ENCODE measurements at regions not wholly inside any gene's neighbourhood (a gene's known extent, or its start where the extent isn't known, plus 50 kb on each side); places are given as distances from the start of the nearest gene placed in this dataset.

- Histone ChIP-seq H2BK120ac (ENCODE audit: low read depth, low read length) (no peak overlapping the region), H3K27ac (ENCODE audit: insufficient read depth, low read length) (no peak overlapping the region), H3K4me1 (ENCODE audit: control insufficient read depth, insufficient read depth, low read length) (peaks cover 7% of the 10 kb centered on the region; the same call in 1 of the 2 replicates), H2BK20ac (ENCODE audit: low read depth, low read length) (no peak overlapping the region), H4K8ac (ENCODE audit: low read depth in 2 of 2, low read length in 2 of 2) (no peak overlapping the region), H4K91ac (ENCODE audit: insufficient read depth, low read depth, low read length) (no peak overlapping the region), H3K14ac (replicated peaks; ENCODE audit: low read depth, low read length) (no peak overlapping the region), H3K4me2 (ENCODE audit: low read depth, low read length) (no peak overlapping the region), H3K9ac (ENCODE audit: low read depth, low read length) (no peak overlapping the region), H3K36me3 (ENCODE audit: control insufficient read depth, insufficient read depth, low read length) (no peaks in the 10 kb centered on the region), H2BK5ac (ENCODE audit: low read depth, low read length, poor library complexity, severe bottlenecking) (no peak overlapping the region), H2AK5ac (ENCODE audit: low read depth, low read length) (no peak overlapping the region), H2AK9ac (replicated peaks; ENCODE audit: low read depth, low read length, poor library complexity) (no peak overlapping the region), H3K9me1 (ENCODE audit: insufficient read depth, low read length) (peaks cover 2% of the 10 kb centered on the region; the same call in 1 of the 2 replicates), H3K4ac (ENCODE audit: low read depth, low read length) (no peak overlapping the region), H3K79me1 (ENCODE audit: low read depth in 1 of 2, low read length in 2 of 2) (no peaks in the 10 kb centered on the region), H3K56ac (ENCODE audit: extremely low read depth, insufficient read depth, low read length) (no peak overlapping the region), H3K23ac (ENCODE audit: low read depth, low read length) (no peak overlapping the region), H2AFZ (replicated peaks; ENCODE audit: low read length, poor library complexity) (no peak overlapping the region), H3K9me3 (ENCODE audit: control insufficient read depth, insufficient read depth, low read length) (peaks cover under 1% of the 10 kb centered on the region), H4K5ac (ENCODE audit: low read depth, low read length) (no peak overlapping the region), H4K20me1 (ENCODE audit: insufficient read depth, low read length) (no peaks in the 10 kb centered on the region), H3K18ac (ENCODE audit: low read depth, low read length) (no peak overlapping the region), H3K27me3 (ENCODE audit: control insufficient read depth, insufficient read depth, low read length) (no peaks in the 10 kb centered on the region; the same call in 1 of the 2 replicates), H2BK15ac (ENCODE audit: low read depth, low read length) (no peak overlapping the region), H3K4me3 (ENCODE audit: insufficient read depth, low read depth, low read length) (no peak overlapping the region)
- CTCF ChIA-PET: no interaction called here
- dilution Hi-C loops (cut with HindIII; ENCODE audit: low sequenced_read_pairs, unreplicated experiment) (no loop called here), in situ Hi-C loops (cut with MboI; ENCODE audit: low sequenced_read_pairs) (no loop called here), intact Hi-C loops (cut with micrococcal nuclease) (no loop called here)
- ATAC-seq (ENCODE audit: low read depth) (no peak), DNase-seq (no peak)
- POLR2A ChIA-PET (ENCODE audit: unreplicated experiment): no interaction called here
- TF ChIP-seq, protein P1, sequence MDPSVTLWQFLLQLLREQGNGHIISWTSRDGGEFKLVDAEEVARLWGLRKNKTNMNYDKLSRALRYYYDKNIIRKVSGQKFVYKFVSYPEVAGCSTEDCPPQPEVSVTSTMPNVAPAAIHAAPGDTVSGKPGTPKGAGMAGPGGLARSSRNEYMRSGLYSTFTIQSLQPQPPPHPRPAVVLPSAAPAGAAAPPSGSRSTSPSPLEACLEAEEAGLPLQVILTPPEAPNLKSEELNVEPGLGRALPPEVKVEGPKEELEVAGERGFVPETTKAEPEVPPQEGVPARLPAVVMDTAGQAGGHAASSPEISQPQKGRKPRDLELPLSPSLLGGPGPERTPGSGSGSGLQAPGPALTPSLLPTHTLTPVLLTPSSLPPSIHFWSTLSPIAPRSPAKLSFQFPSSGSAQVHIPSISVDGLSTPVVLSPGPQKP (IDR thresholded peaks at IDR 0.05; ENCODE audit: borderline replicate concordance, low read depth, low read length): no peak
- TF ChIP-seq MXI1 (IDR thresholded peaks at IDR 0.05; ENCODE audit: borderline replicate concordance, low read depth, low read length) (no peak), RFX5 (IDR thresholded peaks at IDR 0.05; ENCODE audit: low read depth, low read length) (no peak), NFE2L2 (IDR thresholded peaks at IDR 0.05; ENCODE audit: low read depth, low read length) (no peak), FOS (IDR thresholded peaks at IDR 0.05; ENCODE audit: low read depth, low read length) (no peak), CTCF (conservative IDR thresholded peaks at IDR 0.05; ENCODE audit: low read depth, low read length) (no peak), CHD1 (IDR thresholded peaks at IDR 0.05; ENCODE audit: low read depth, low read length) (no peak), MAZ (IDR thresholded peaks at IDR 0.05; ENCODE audit: borderline replicate concordance, low read depth, low read length) (no peak), SMC3 (IDR thresholded peaks at IDR 0.05; ENCODE audit: low read depth, low read length) (no peak), MAFK (IDR thresholded peaks at IDR 0.05; ENCODE audit: low read depth, low read length) (no peak), BHLHE40 (IDR thresholded peaks at IDR 0.05; ENCODE audit: low read depth, low read length) (no peak), RCOR1 (IDR thresholded peaks at IDR 0.05; ENCODE audit: insufficient replicate concordance, low read length) (no peak), CEBPB (IDR thresholded peaks at IDR 0.05; ENCODE audit: low read depth, low read length) (no peak), RAD21 (IDR thresholded peaks at IDR 0.05; ENCODE audit: low read length) (no peak), POLR2A (IDR thresholded peaks at IDR 0.05; ENCODE audit: low read depth, low read length) (no peak)
- TF ChIP-seq, protein P2, sequence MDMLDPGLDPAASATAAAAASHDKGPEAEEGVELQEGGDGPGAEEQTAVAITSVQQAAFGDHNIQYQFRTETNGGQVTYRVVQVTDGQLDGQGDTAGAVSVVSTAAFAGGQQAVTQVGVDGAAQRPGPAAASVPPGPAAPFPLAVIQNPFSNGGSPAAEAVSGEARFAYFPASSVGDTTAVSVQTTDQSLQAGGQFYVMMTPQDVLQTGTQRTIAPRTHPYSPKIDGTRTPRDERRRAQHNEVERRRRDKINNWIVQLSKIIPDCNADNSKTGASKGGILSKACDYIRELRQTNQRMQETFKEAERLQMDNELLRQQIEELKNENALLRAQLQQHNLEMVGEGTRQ (IDR thresholded peaks at IDR 0.05; ENCODE audit: low read depth, low read length): no peak
- BruUV-seq (replicated peaks): no TSS peak
- no CpG with 5 or more reads among the region's 4 CpGs for WGBS, 2 experiments (ENCODE audit: extremely low coverage in 2 of 2, insufficient read length in 1 of 2)
These were observed 51.0 kb upstream of the USP3 start for GRCh38 chr15:63453186-63453905.
